PC-9 (cell line): ENCODE measurements at regions not wholly inside any gene's neighbourhood (a gene's known extent, or its start where the extent isn't known, plus 50 kb on each side); places are given as distances from the start of the nearest gene placed in this dataset.
"Not testable (repeated sequence)": the region's sequence is repeated elsewhere in the genome, so short reads cannot be mapped to it uniquely, and the experiment has no call there.

ENCODE experiments used
- BruUV-seq: library from RNA; stranded (reverse); fragments of 400-500 nt; replicated peaks from 2 replicates; lab custom pipeline; 2021; lab: Mats Ljungman, UMichigan
- CTCF ChIA-PET: fragments of 300-600 bp; sonication (Branson Sonifier 250); formaldehyde crosslinking; loops from one replicate; lab custom pipeline; 2022; ENCODE audit warnings: antibody characterized with exemption; lab: Charles Lee
- POLR2A ChIA-PET: fragments of 300-600 bp; sonication (Branson Sonifier 250); formaldehyde crosslinking; loops from one replicate; lab custom pipeline; 2022; ENCODE audit warnings: antibody characterized with exemption; ENCODE audit not compliant: unreplicated experiment; lab: Charles Lee
- DNase-seq, 2 experiments: peaks; one replicate each; pipeline versions ENCODE4 v3.0.0 to v3.0.0-alpha.2; 2015 to 2022; ENCODE audit warnings: mixed read lengths in 1 of 2
- H2AFZ ChIP-seq: fragments of 200-600 bp; sonication (generic); 2 replicates; pipeline ENCODE4 v1.8.1; 2017; ENCODE audit warnings: antibody characterized with exemption
- H3F3A ChIP-seq: fragments of 200-600 bp; sonication (generic); 2 replicates; pipeline ENCODE4 v1.8.1; 2017; ENCODE audit warnings: antibody characterized with exemption, mild to moderate bottlenecking, low read depth; ENCODE audit not compliant: insufficient read depth
- H3K27ac ChIP-seq: fragments of 200-600 bp; sonication (generic); 2 replicates; pipeline ENCODE4 v1.6.1; 2016; ENCODE audit warnings: mixed run types
- H3K27me3 ChIP-seq: fragments of 200-600 bp; sonication (generic); 2 replicates; pipeline ENCODE4 v1.6.1; 2016; ENCODE audit warnings: low read depth, mixed run types; ENCODE audit not compliant: insufficient read depth
- H3K36me3 ChIP-seq: fragments of 200-600 bp; sonication (generic); 2 replicates; pipeline ENCODE4 v1.6.1; 2016; ENCODE audit warnings: low read depth, mixed run types
- H3K4me1 ChIP-seq: fragments of 200-600 bp; sonication (generic); replicated peaks from 2 replicates; pipeline ENCODE4 v1.6.1; 2016; ENCODE audit warnings: mixed run types; ENCODE audit not compliant: insufficient read depth
- H3K4me2 ChIP-seq: fragments of 200-600 bp; sonication (generic); 2 replicates; pipeline ENCODE4 v1.6.1; 2017; ENCODE audit warnings: mixed run types
- H3K4me3 ChIP-seq: fragments of 200-600 bp; sonication (generic); 2 replicates; pipeline ENCODE4 v1.6.1; 2016; ENCODE audit warnings: mixed run types
- H3K79me2 ChIP-seq: fragments of 200-600 bp; sonication (generic); 2 replicates; pipeline ENCODE4 v1.6.1; 2017; ENCODE audit warnings: low read depth, mixed run types
- H3K9me2 ChIP-seq: fragments of 200-600 bp; sonication (generic); 2 replicates; pipeline ENCODE4 v1.8.1; 2017; ENCODE audit warnings: mild to moderate bottlenecking; ENCODE audit not compliant: insufficient read depth
- H3K9me3 ChIP-seq: fragments of 200-600 bp; sonication (generic); 2 replicates; pipeline ENCODE4 v1.8.1; 2016; ENCODE audit warnings: low read depth; ENCODE audit not compliant: insufficient read depth
- H4K20me1 ChIP-seq: fragments of 200-600 bp; sonication (generic); 2 replicates; pipeline ENCODE4 v1.8.1; 2017; ENCODE audit not compliant: insufficient read depth
- EZH2 ChIP-seq: fragments of 200-600 bp; sonication (generic); IDR thresholded peaks from 2 replicates; pipeline ENCODE4 v1.8.0; 2017; ENCODE audit warnings: antibody characterized with exemption, low read depth
- intact Hi-C: fragments of 100-400 bp; cut with micrococcal nuclease; formaldehyde crosslinking; loops from one replicate; pipeline ENCODE4 v1.10.0; 2022; ENCODE audit not compliant: unreplicated experiment
- TF ChIP-seq, protein P1 (sequence below): fragments of 200-600 bp; sonication (generic); conservative IDR thresholded peaks from 2 replicates; pipeline ENCODE4 v1.6.1; 2017; ENCODE audit warnings: mixed run types, antibody characterized with exemption, mild to moderate bottlenecking, moderate library complexity

- no peaks in the 10 kb centered on the region for H3K4me1 ChIP-seq
- no peak for DNase-seq
- H4K20me1 ChIP-seq: no peaks in the 10 kb centered on the region; the same call in 1 of the 2 replicates
- no peak overlapping the region for H3K27ac ChIP-seq
- no peak overlapping the region for H3K4me3 ChIP-seq
- CTCF ChIA-PET: no interaction called here
- H3K27me3 ChIP-seq: peaks cover 19% of the 10 kb centered on the region
- intact Hi-C loops: no loop called here
- no peaks in the 10 kb centered on the region for H3K36me3 ChIP-seq
- no peaks in the 10 kb centered on the region for H3F3A ChIP-seq
- no peaks in the 10 kb centered on the region for H3K9me2 ChIP-seq
- POLR2A ChIA-PET: no interaction called here
- TF ChIP-seq EZH2: no peak
- TF ChIP-seq, protein P1, sequence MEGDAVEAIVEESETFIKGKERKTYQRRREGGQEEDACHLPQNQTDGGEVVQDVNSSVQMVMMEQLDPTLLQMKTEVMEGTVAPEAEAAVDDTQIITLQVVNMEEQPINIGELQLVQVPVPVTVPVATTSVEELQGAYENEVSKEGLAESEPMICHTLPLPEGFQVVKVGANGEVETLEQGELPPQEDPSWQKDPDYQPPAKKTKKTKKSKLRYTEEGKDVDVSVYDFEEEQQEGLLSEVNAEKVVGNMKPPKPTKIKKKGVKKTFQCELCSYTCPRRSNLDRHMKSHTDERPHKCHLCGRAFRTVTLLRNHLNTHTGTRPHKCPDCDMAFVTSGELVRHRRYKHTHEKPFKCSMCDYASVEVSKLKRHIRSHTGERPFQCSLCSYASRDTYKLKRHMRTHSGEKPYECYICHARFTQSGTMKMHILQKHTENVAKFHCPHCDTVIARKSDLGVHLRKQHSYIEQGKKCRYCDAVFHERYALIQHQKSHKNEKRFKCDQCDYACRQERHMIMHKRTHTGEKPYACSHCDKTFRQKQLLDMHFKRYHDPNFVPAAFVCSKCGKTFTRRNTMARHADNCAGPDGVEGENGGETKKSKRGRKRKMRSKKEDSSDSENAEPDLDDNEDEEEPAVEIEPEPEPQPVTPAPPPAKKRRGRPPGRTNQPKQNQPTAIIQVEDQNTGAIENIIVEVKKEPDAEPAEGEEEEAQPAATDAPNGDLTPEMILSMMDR: no peak
- no TSS peak for BruUV-seq
- H3K4me2 ChIP-seq: no peak overlapping the region
- H3K9me3 ChIP-seq: no peaks in the 10 kb centered on the region
- 0 out of 2 replicates have a peak overlapping the region, but pooled peaks have one; percentile 15 for H2AFZ ChIP-seq
- no peaks in the 10 kb centered on the region for H3K79me2 ChIP-seq
These were observed 325.3 kb downstream of the LNPK start for GRCh38 chr2:175676813-175677212.

DNA sequence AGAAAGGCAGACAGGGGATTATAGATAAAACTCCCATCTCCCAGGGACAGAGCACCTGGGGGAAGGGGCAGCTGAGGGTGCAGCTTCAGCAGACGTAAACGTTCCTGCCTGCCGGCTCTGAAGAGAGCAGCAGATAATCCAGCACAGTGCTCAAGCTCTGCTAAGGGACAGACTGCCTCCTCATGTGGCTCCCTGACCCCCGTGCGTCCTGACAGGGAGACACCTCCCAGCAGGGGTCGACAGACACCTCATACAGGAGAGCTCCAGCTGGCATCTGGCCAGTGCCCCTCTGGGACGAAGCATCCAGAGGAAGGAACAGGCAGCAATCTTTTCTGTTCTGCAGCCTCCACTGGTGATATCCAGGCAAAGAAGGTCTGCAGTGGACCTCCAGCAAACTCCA is 333.3 kb downstream of the LNPK start:
- H3K4me2 ChIP-seq, H3K4me1 ChIP-seq, BruUV-seq, H3K4me3 ChIP-seq, intact Hi-C loops, H4K20me1 ChIP-seq, POLR2A ChIA-PET, CTCF ChIA-PET, H3K36me3 ChIP-seq, H3K9me3 ChIP-seq, DNase-seq, H3K79me2 ChIP-seq, H3F3A ChIP-seq, H2AFZ ChIP-seq, H3K9me2 ChIP-seq, H3K27ac ChIP-seq: not testable (repeated sequence)
- H3K27me3 ChIP-seq: peaks cover 70% of the 10 kb centered on the region

DNA sequence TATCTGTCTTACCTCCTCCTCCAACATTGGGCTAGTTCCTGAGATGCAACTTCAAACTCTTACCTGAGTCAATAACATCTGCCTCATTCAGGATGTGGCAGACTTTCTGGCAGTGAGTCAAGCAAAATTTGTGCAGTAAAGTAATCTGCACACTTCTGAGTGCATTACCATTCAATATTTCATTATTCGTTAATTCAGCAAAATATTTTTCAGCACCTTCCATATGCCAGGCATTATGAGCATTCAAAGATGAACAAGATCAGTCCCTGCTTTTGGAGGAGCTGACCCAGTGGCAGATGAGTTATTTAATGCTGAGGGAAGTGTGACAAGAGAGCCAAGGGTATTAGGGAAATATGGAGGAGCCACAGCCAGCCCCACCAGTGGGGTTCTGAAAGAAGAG is 339.7 kb downstream of the LNPK start:
- intact Hi-C loops: no loop called here
- Histone ChIP-seq H3F3A (no peaks in the 10 kb centered on the region), H4K20me1 (no peaks in the 10 kb centered on the region), H3K4me1 (no peaks in the 10 kb centered on the region), H3K36me3 (no peaks in the 10 kb centered on the region), H3K4me2 (no peak overlapping the region), H3K27me3 (peaks cover 42% of the 10 kb centered on the region), H3K9me2 (no peaks in the 10 kb centered on the region; the same call in 1 of the 2 replicates), H3K4me3 (no peak overlapping the region), H2AFZ (no peak overlapping the region), H3K79me2 (no peaks in the 10 kb centered on the region), H3K27ac (no peak overlapping the region), H3K9me3 (no peaks in the 10 kb centered on the region)
- CTCF ChIA-PET: no interaction called here
- DNase-seq: no peak
- no TSS peak for BruUV-seq
- POLR2A ChIA-PET: no interaction called here
- TF ChIP-seq, protein P1: no peak
- TF ChIP-seq EZH2: no peak

DNA sequence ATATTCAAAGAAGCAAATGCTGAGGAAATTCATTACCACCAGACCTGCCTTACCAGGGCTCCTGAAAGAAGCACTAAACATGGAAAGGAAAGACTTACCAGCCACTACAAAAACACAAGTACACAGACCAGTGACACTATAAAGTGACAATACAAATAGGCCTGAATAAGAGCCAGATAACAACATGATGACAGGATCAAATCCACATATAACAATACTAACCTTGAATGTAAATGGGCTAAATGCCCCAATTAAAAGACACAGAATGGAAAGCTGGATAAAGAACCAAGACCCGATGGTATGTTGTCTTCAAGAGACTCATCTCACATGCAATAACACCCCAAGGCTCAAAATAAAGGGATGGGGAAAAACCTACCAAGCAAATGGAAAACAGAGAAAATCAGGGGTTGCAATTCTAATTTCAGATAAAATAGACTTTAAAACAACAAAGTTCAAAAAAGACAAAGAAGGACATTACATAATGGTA is 353.4 kb downstream of the LNPK start:
- Histone ChIP-seq H3K27ac (no peak overlapping the region), H2AFZ (no peak overlapping the region), H4K20me1 (no peaks in the 10 kb centered on the region), H3K36me3 (no peaks in the 10 kb centered on the region), H3K4me3 (no peak overlapping the region), H3K9me3 (no peaks in the 10 kb centered on the region), H3K4me2 (no peak overlapping the region), H3K4me1 (no peaks in the 10 kb centered on the region), H3F3A (no peaks in the 10 kb centered on the region), H3K9me2 (no peaks in the 10 kb centered on the region), H3K27me3 (peaks cover 6% of the 10 kb centered on the region; the same call in 1 of the 2 replicates), H3K79me2 (no peaks in the 10 kb centered on the region)
- intact Hi-C loops: no loop called here
- DNase-seq: no peak
- CTCF ChIA-PET: no interaction called here
- no TSS peak for BruUV-seq
- no peak for TF ChIP-seq EZH2
- TF ChIP-seq, protein P1: no peak
- POLR2A ChIA-PET: no interaction called here
